H9 (cell line): ENCODE measurements at regions not wholly inside any gene's neighbourhood (a gene's known extent, or its start where the extent isn't known, plus 50 kb on each side); places are given as distances from the start of the nearest gene placed in this dataset.

Experiments
- DNase-seq: peaks from one replicate; pipeline ENCODE4 v3.0.0-alpha.2; 2017
- H2AFZ ChIP-seq: one replicate; pipeline ENCODE4 v1.6.1; 2013; ENCODE audit warnings: mild to moderate bottlenecking, low read length, control low read depth, moderate library complexity
- H2AK5ac ChIP-seq: 2 replicates; pipeline ENCODE4 v1.6.1; 2013; ENCODE audit warnings: low read length, control low read depth, mixed read lengths; ENCODE audit not compliant: insufficient read length
- H2BK120ac ChIP-seq: one replicate; pipeline ENCODE4 v1.6.1; 2013; ENCODE audit warnings: low read depth, mild to moderate bottlenecking, low read length, control low read depth, inconsistent platforms; ENCODE audit not compliant: poor library complexity, severe bottlenecking
- H2BK12ac ChIP-seq: 2 replicates; pipeline ENCODE4 v1.6.1; 2013; ENCODE audit warnings: low read length, control low read depth, mixed read lengths, low read depth; ENCODE audit not compliant: insufficient read length
- H2BK15ac ChIP-seq: 2 replicates; pipeline ENCODE4 v1.6.1; 2013; ENCODE audit warnings: low read depth, low read length, control low read depth
- H2BK20ac ChIP-seq: one replicate; pipeline ENCODE4 v1.6.1; 2013; ENCODE audit warnings: low read depth, mild to moderate bottlenecking, low read length, control low read depth, inconsistent platforms; ENCODE audit not compliant: poor library complexity, severe bottlenecking
- H2BK5ac ChIP-seq: 2 replicates; pipeline ENCODE4 v1.6.1; 2013; ENCODE audit warnings: low read length, control low read depth, mixed read lengths; ENCODE audit not compliant: insufficient read length
- H3K14ac ChIP-seq: 2 replicates; pipeline ENCODE4 v1.6.1; 2013; ENCODE audit warnings: low read length, control low read depth; ENCODE audit not compliant: insufficient read depth
- H3K18ac ChIP-seq: 2 replicates; pipeline ENCODE4 v1.6.1; 2013; ENCODE audit warnings: low read depth, mild to moderate bottlenecking, mixed read lengths, low read length, control low read depth; ENCODE audit not compliant: insufficient read length
- H3K23ac ChIP-seq: 2 replicates; pipeline ENCODE4 v1.6.1; 2013; ENCODE audit warnings: low read length, control low read depth, mixed read lengths, low read depth; ENCODE audit not compliant: insufficient read length
- H3K23me2 ChIP-seq: 2 replicates; pipeline ENCODE4 v1.6.1; 2013; ENCODE audit warnings: low read depth, mild to moderate bottlenecking, mixed read lengths, low read length, control low read depth; ENCODE audit not compliant: insufficient read length, poor library complexity, severe bottlenecking
- H3K27ac ChIP-seq: 2 replicates; pipeline ENCODE4 v1.5.1; 2013; ENCODE audit warnings: low read length, control low read depth, mixed read lengths, low read depth; ENCODE audit not compliant: insufficient read length
- H3K27me3 ChIP-seq: 2 replicates; pipeline ENCODE4 v1.6.1; 2013; ENCODE audit warnings: low read length, control low read depth, inconsistent platforms; ENCODE audit not compliant: insufficient read depth
- H3K4ac ChIP-seq: 2 replicates; pipeline ENCODE4 v1.6.1; 2013; ENCODE audit warnings: low read depth, mild to moderate bottlenecking, control low read depth, inconsistent platforms, low read length, moderate library complexity
- H3K4me1 ChIP-seq: 2 replicates; pipeline ENCODE4 v1.6.1; 2013; ENCODE audit warnings: low read length, control low read depth, inconsistent platforms; ENCODE audit not compliant: insufficient read depth
- H3K4me2 ChIP-seq: 2 replicates; pipeline ENCODE4 v1.6.1; 2013; ENCODE audit warnings: low read length, control low read depth, mixed read lengths; ENCODE audit not compliant: insufficient read length, insufficient read depth
- H3K56ac ChIP-seq: 2 replicates; pipeline ENCODE4 v1.6.1; 2013; ENCODE audit warnings: low read depth, mild to moderate bottlenecking, mixed read lengths, low read length, control low read depth; ENCODE audit not compliant: insufficient read length
- H3K79me1 ChIP-seq: 2 replicates; pipeline ENCODE4 v1.6.1; 2013; ENCODE audit warnings: low read depth, mild to moderate bottlenecking, moderate library complexity, low read length, control low read depth, inconsistent platforms; ENCODE audit not compliant: insufficient read depth, poor library complexity, severe bottlenecking
- H3K79me2 ChIP-seq: 2 replicates; pipeline ENCODE4 v1.6.1; 2013; ENCODE audit warnings: low read length, control low read depth, inconsistent platforms; ENCODE audit not compliant: insufficient read depth
- H3K9ac ChIP-seq: 2 replicates; pipeline ENCODE4 v1.6.1; 2013; ENCODE audit warnings: low read length, control low read depth, mixed read lengths; ENCODE audit not compliant: insufficient read length; ENCODE audit errors: extremely low read depth
- H3K9me3 ChIP-seq: one replicate; pipeline ENCODE4 v1.6.1; 2013; ENCODE audit warnings: low read depth, low read length, inconsistent platforms; ENCODE audit not compliant: control insufficient read depth
- H3T11ph ChIP-seq: one replicate; pipeline ENCODE4 v1.6.1; 2013; ENCODE audit warnings: mild to moderate bottlenecking, low read length, control low read depth, inconsistent platforms
- H4K20me1 ChIP-seq: one replicate; pipeline ENCODE4 v1.6.1; 2013; ENCODE audit not compliant: control insufficient read depth, insufficient read length, insufficient read depth
- H4K5ac ChIP-seq: 2 replicates; pipeline ENCODE4 v1.6.1; 2013; ENCODE audit warnings: low read depth, mild to moderate bottlenecking, mixed read lengths, low read length, control low read depth; ENCODE audit not compliant: insufficient read length
- H4K8ac ChIP-seq: replicated peaks from 2 replicates; pipeline ENCODE4 v1.6.1; 2013; ENCODE audit warnings: low read length, control low read depth, mixed read lengths, low read depth; ENCODE audit not compliant: insufficient read length
- H4K91ac ChIP-seq: 2 replicates; pipeline ENCODE4 v1.6.1; 2013; ENCODE audit warnings: low read depth, mild to moderate bottlenecking, moderate library complexity, mixed read lengths, low read length, control low read depth; ENCODE audit not compliant: insufficient read length
- H3K27ac Mint-ChIP-seq, 3 experiments: 2 replicates in 2 of 3; 3 replicates in 1 of 3; pipeline ENCODE4 v1.8.0; 2020 to 2021; ENCODE audit warnings: mixed read lengths in 3 of 3, mild to moderate bottlenecking in 1 of 3, moderate library complexity in 1 of 3
- H3K27me3 Mint-ChIP-seq: 2 replicates; pipeline ENCODE4 v1.8.0; 2021; ENCODE audit warnings: low read depth, mild to moderate bottlenecking, moderate library complexity, mixed read lengths
- H3K36me3 Mint-ChIP-seq, 3 experiments: 2 replicates in 2 of 3; 3 replicates in 1 of 3; pipeline ENCODE4 v1.8.0; 2020 to 2021; ENCODE audit warnings: low read depth in 3 of 3, mixed read lengths in 3 of 3; ENCODE audit not compliant: insufficient read depth in 1 of 3
- H3K4me1 Mint-ChIP-seq, 2 experiments: 2 replicates each; pipeline ENCODE4 v1.8.0; 2020; ENCODE audit warnings: mixed read lengths in 2 of 2
- H3K4me3 Mint-ChIP-seq, 2 experiments: 2 replicates in 1 of 2; 3 replicates in 1 of 2; pipeline ENCODE4 v1.8.0; 2020 to 2021; ENCODE audit warnings: mild to moderate bottlenecking in 2 of 2, mixed read lengths in 2 of 2, moderate library complexity in 1 of 2
- H3K9me3 Mint-ChIP-seq, 2 experiments: 2 replicates in 1 of 2; 3 replicates in 1 of 2; pipeline ENCODE4 v1.8.0; 2020; ENCODE audit warnings: mild to moderate bottlenecking in 2 of 2, mixed read lengths in 2 of 2, moderate library complexity in 1 of 2
- CTCF ChIP-seq: fragments of 200-600 bp; sonication (generic); conservative IDR thresholded peaks from 3 replicates; pipeline ENCODE4 v1.8.0; 2021; ENCODE audit warnings: antibody characterized with exemption, mild to moderate bottlenecking
- WGBS: extraction: QIAGEN DNeasy Blood & Tissue Kit; methylation state at CpG from one replicate; pipeline ENCODE4 v1.1.7; 2013; ENCODE audit warnings: missing lambda C conversion rate, low lambda C conversion rate, mixed read lengths; ENCODE audit not compliant: insufficient read length; ENCODE audit errors: extremely low coverage; 5-methylcytosine and 5-hydroxymethylcytosine counted together

- Histone ChIP-seq H3K79me1 (no peaks in the 10 kb centered on the region), H2BK5ac (no peak overlapping the region), H3K56ac (no peak overlapping the region), H3K9me3 (no peaks in the 10 kb centered on the region), H3K18ac (no peak overlapping the region), H3K4me2 (no peak overlapping the region), H2AK5ac (no peak overlapping the region), H4K5ac (no peak overlapping the region), H2BK15ac (no peak overlapping the region), H3K79me2 (no peaks in the 10 kb centered on the region), H4K8ac (no peak overlapping the region), H2BK120ac (no peak overlapping the region), H3K9ac (no peak overlapping the region), H3K14ac (no peak overlapping the region), H3K4me1 (no peaks in the 10 kb centered on the region; the same call in 1 of the 2 replicates), H4K20me1 (no peaks in the 10 kb centered on the region), H3K23ac (no peak overlapping the region), H2AFZ (no peak overlapping the region), H4K91ac (no peak overlapping the region), H3T11ph (no peak overlapping the region), H2BK12ac (no peak overlapping the region), H3K23me2 (no peaks in the 10 kb centered on the region), H3K27ac (no peak overlapping the region), H3K27me3 (no peaks in the 10 kb centered on the region), H2BK20ac (no peak overlapping the region), H3K4ac (no peak overlapping the region)
- H3K27ac Mint-ChIP-seq: no peak overlapping the region
- H3K9me3 Mint-ChIP-seq: peaks cover 9 to 19% of the 10 kb centered on the region in 2 experiments
- H3K27me3 Mint-ChIP-seq: no peaks in the 10 kb centered on the region
- peaks cover 0 to 2% of the 10 kb centered on the region in 2 experiments; a peak in 1 of 4 replicates for H3K4me1 Mint-ChIP-seq
- H3K4me3 Mint-ChIP-seq: no peak overlapping the region
- no peak for TF ChIP-seq CTCF
- DNase-seq: no peak
- peaks cover 0 to 25% (median 7%) of the 10 kb centered on the region in 3 experiments; a peak in 3 of 7 replicates for H3K36me3 Mint-ChIP-seq
- WGBS: no CpG with 5 or more reads among the region's 1 CpG
Measured at GRCh38 chr13:38570706-38571105, 116.2 kb upstream of the FREM2 start.
